GM23248 (cell line): ENCODE measurements at regions not wholly inside any gene's neighbourhood (a gene's known extent, or its start where the extent isn't known, plus 50 kb on each side); places are given as distances from the start of the nearest gene placed in this dataset.

Experiments used
- EZH2 ChIP-seq: fragments of 200-600 bp; sonication (generic); IDR thresholded peaks from 2 replicates; pipeline ENCODE4 v1.6.1; 2018; ENCODE audit warnings: antibody characterized with exemption, mild to moderate bottlenecking; ENCODE audit not compliant: insufficient read depth, poor library complexity, severe bottlenecking
- EZH2phosphoT487 ChIP-seq: fragments of 200-600 bp; sonication (generic); IDR thresholded peaks from 2 replicates; pipeline ENCODE4 v1.6.1; 2018; ENCODE audit warnings: antibody characterized with exemption, moderate library complexity, mild to moderate bottlenecking, low read depth; ENCODE audit not compliant: insufficient read depth

DNA sequence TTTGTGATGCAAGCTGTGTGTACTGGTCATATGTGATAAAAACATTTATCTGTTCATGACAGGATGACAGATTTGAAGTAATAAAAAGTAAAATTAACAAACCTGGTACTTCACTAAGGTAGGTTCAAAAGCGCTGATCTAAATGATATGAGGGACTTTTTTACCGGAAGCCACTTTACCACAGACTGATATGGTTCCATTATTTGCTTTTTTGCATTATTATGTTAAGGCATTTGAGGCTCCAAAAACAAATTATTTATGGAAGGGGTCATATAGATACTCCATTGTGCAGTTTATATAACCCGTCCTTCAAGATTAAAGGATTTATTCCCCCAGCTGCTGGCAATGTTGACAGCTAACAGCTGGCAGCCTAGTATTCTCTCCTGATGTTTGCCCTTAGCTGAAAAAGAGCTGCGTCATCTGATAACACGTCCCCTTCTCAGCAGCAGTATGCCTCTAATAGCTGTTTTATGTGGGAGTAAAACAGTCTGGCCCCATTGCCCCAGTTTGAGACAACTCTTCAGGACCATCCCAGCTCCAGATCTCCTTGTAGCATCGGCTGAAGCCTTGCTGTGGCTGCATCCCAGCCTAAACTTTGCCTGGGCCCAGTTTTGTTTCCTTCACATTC lies 84.8 kb upstream of the XIRP2 start:
- no peak for TF ChIP-seq EZH2phosphoT487
- TF ChIP-seq EZH2, result no peak
